ENCODE measurements at regions not wholly inside any gene's neighbourhood (a gene's known extent, or its start where the extent isn't known, plus 50 kb on each side); places are given as distances from the start of the nearest gene placed in this dataset.
A peak's percentile ranks its signal among the peaks of the same experiment; 100 is the strongest.

GRCh38 chr11:19395050-19395449, 154.3 kb upstream of the E2F8 start:
- TF ChIP-seq CTCF (conservative IDR thresholded peaks at IDR 0.05; ENCODE audit: low read depth in 2 of 2) (no peak), POLR2AphosphoS5 (IDR thresholded peaks at IDR 0.05; ENCODE audit: low read depth) (no peak), REST (IDR thresholded peaks at IDR 0.05; ENCODE audit: unreplicated experiment) (peak; percentile 44), EZH2 (IDR thresholded peaks at IDR 0.05; ENCODE audit: low read depth, unreplicated experiment) (no peak)
